SK-N-MC (cell line): ENCODE measurements at regions not wholly inside any gene's neighbourhood (a gene's known extent, or its start where the extent isn't known, plus 50 kb on each side); places are given as distances from the start of the nearest gene placed in this dataset.

Experiments used
- EZH2 ChIP-seq: fragments of 200-600 bp; sonication (generic); IDR thresholded peaks from one replicate; pipeline ENCODE4 v1.6.1; 2017; ENCODE audit warnings: antibody characterized with exemption
- FOXP2 ChIP-seq: optimal IDR thresholded peaks from 2 replicates; pipeline ENCODE3; 2011; ENCODE audit warnings: mild to moderate bottlenecking, moderate library complexity; ENCODE audit not compliant: insufficient read depth; ENCODE audit errors: extremely low read length, control extremely low read depth
- POLR2AphosphoS5 ChIP-seq: IDR thresholded peaks from 2 replicates; pipeline ENCODE4 v1.6.1; 2012; ENCODE audit warnings: mild to moderate bottlenecking, low read depth, low read length, borderline replicate concordance

- TF ChIP-seq POLR2AphosphoS5 (no peak), FOXP2 (no peak), EZH2 (no peak)
These were observed 289.7 kb downstream of the EN1 start for GRCh38 chr2:118557791-118558190.
